Right atrium auricular region (tissue), 2 donors: ENCODE measurements at regions not wholly inside any gene's neighbourhood (a gene's known extent, or its start where the extent isn't known, plus 50 kb on each side); places are given as distances from the start of the nearest gene placed in this dataset.
"Not testable (repeated sequence)": the region's sequence is repeated elsewhere in the genome, so short reads cannot be mapped to it uniquely, and the experiment has no call there.

Experiments used
- DNase-seq: peaks from one replicate; pipeline ENCODE4 v3.0.0-alpha.2; 2019; ENCODE audit warnings: low spot score
- H3K27ac ChIP-seq, 2 donors: fragments of 200-600 bp; sonication (generic); 1 replicate in 1 of 2; 2 replicates in 1 of 2; pipeline ENCODE4 v1.5.1; 2016 to 2019
- H3K27me3 ChIP-seq, 2 donors: fragments of 200-600 bp; sonication (generic); one replicate each; pipeline versions ENCODE4 v1.5.1 to v1.6.0; 2017 to 2019
- H3K36me3 ChIP-seq: fragments of 200-600 bp; sonication (generic); one replicate; pipeline ENCODE4 v1.5.1; 2016
- H3K4me1 ChIP-seq, 2 donors: fragments of 200-600 bp; sonication (generic); one replicate each; pipeline versions ENCODE4 v1.5.1 to v1.6.0; 2017 to 2019
- H3K4me3 ChIP-seq, 2 donors: fragments of 200-600 bp; sonication (generic); 1 replicate in 1 of 2; 2 replicates in 1 of 2; pipeline ENCODE4 v1.5.1; 2017 to 2019; ENCODE audit warnings: mild to moderate bottlenecking in 1 of 2, moderate library complexity in 1 of 2
- H3K9me3 ChIP-seq, 2 donors: fragments of 200-600 bp; sonication (generic); one replicate each; pipeline ENCODE4 v1.5.1; 2019
- TF ChIP-seq, protein P1 (sequence below), 2 donors: fragments of 200-600 bp; sonication (generic); IDR thresholded peaks; one replicate each; pipeline ENCODE4 v1.5.1; 2019; ENCODE audit warnings: antibody characterized with exemption in 2 of 2

DNA sequence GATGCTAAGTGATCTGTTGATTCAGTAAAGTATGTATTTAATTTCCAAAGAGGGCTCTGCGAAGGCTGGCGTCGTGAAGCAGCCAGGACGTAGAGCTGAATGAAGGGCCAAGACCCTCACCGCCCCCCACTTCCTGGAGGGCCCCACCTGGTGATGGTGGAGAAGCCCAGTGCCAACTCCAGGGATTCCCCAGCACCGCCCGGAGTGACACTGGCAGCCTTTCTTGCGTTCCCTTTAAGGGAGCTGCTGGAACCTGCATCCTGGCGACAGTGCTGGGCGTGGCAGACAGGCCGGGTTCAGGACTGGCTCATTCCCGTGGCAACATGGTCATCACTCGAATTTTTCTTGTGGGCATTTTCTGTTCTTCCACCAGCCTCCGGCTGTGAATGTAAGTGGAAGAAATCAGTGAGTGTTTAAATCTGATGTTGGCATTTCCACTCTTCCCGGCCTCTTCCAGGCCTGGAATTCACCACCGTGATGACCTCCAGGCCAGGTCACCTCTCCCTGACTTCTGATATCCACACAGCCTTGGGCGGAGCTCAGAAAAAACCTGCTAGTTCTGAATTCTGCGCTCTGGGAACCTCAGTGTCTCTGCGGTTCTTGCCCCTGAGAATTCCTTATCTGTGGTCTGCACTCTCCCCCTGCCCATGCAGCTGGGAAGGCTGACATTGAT is 57.4 kb upstream of the DACT2 start:
- Histone ChIP-seq H3K4me3 (no peak overlapping the region), H3K27me3 (no peaks in the 10 kb centered on the region), H3K9me3 (no peaks in the 10 kb centered on the region), H3K27ac (no peak overlapping the region), H3K36me3 (no peaks in the 10 kb centered on the region), H3K4me1 (peaks cover 0 to 5% of the 10 kb centered on the region in 2 donors)
- DNase-seq, result no peak
- TF ChIP-seq, protein P1, sequence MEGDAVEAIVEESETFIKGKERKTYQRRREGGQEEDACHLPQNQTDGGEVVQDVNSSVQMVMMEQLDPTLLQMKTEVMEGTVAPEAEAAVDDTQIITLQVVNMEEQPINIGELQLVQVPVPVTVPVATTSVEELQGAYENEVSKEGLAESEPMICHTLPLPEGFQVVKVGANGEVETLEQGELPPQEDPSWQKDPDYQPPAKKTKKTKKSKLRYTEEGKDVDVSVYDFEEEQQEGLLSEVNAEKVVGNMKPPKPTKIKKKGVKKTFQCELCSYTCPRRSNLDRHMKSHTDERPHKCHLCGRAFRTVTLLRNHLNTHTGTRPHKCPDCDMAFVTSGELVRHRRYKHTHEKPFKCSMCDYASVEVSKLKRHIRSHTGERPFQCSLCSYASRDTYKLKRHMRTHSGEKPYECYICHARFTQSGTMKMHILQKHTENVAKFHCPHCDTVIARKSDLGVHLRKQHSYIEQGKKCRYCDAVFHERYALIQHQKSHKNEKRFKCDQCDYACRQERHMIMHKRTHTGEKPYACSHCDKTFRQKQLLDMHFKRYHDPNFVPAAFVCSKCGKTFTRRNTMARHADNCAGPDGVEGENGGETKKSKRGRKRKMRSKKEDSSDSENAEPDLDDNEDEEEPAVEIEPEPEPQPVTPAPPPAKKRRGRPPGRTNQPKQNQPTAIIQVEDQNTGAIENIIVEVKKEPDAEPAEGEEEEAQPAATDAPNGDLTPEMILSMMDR (IDR thresholded peaks at IDR 0.05), result no peak

DNA sequence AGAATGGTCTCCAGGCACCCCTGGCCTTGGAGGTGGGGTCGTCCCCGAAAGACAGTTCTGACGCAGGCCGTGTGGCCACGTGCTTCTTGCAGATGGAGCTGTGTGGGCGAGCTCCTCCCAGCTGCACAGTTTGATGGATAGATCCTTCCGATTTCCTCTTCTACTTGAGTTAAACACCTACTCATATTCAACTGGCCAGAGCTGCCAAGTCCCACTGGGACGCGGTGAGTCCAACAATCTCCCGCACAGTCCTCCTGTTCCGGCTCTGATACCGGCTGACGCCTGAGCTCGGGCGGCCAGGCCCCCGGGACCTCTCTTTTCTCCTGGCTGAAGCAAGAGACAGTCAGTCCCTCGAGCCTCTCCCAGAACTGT is 57.9 kb upstream of the DACT2 start:
- DNase-seq, result no peak
- no peak overlapping the region for H3K4me3 ChIP-seq

DNA sequence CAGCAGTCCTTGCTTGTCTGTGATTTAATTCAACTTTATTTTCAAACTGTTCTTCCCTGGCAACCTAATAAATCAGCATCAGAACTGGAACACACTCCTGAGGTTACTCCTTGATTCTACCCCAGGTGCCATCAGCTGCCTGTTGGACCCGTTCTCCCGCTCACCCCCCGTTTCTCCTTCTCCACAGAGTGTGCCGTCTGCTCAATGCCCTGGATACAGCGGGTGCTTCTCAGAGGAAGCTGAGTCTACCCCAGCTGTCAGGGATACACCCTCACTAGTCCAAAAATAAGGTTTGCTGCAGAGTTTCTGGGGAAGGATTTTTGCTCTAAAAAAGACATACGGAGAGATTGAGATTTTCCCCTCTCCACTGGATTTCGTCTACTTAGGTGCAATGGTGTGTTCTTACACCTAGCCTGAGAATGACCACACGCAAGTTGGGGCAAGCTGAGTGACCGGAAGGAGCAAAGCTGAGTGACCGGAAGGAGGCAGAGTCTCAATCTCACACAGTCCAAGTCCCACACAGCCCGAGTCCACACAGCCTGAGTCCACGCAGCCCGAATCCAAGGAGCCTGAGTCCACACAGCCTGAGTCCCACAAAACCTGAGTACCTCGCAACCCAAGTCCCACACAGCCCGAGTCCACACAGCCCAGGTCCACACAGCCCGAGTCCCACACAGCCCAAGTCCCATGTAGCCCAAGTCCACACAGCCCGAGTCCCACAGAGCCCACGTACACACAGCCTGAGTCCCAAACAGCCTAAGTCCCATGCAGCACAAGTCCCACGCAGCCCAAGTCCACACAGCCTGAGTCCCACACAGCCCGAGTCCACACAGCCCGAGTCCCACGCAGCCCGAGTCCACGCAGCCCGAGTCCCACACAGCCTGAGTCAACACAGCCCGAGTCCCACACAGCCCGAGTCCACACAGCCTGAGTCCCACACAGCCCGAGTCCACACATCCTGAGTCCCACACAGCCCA is 58.6 kb upstream of the DACT2 start:
- Histone ChIP-seq H3K36me3 (no peaks in the 10 kb centered on the region), H3K4me3 (no peak overlapping the region), H3K4me1 (peaks cover 0 to 5% of the 10 kb centered on the region in 2 donors), H3K27me3 (no peaks in the 10 kb centered on the region), H3K9me3 (no peaks in the 10 kb centered on the region), H3K27ac (no peak overlapping the region)
- DNase-seq, result no peak
- TF ChIP-seq, protein P1 (IDR thresholded peaks at IDR 0.05), result no peak

More for the DNA sequence above, 57.9 kb upstream of the DACT2 start:
- Histone ChIP-seq H3K27ac (no peak overlapping the region), H3K4me1 (peaks cover 0 to 5% of the 10 kb centered on the region in 2 donors), H3K9me3 (no peaks in the 10 kb centered on the region), H3K27me3 (no peaks in the 10 kb centered on the region), H3K36me3 (no peaks in the 10 kb centered on the region)
- TF ChIP-seq, protein P1 (IDR thresholded peaks at IDR 0.05), result no peak

DNA sequence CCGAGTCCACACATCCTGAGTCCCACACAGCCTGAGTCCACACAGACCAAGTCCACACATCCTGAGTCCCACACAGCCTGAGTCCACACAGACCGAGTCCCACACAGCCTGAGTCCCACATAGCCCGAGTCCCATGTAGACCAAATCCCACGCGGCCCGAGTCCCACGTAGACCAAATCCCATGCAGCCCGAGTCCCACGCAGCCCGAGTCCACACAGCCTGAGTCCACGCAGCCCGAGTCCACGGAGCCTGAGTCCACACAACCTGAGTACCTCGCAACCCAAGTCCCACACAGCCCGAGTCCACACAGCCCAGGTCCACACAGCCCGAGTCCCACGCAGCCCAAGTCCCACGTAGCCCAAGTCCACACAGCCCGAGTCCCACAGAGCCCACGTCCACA is 60.0 kb upstream of the DACT2 start:
- not testable (repeated sequence) for H3K4me1 ChIP-seq, H3K36me3 ChIP-seq, H3K27ac ChIP-seq, H3K9me3 ChIP-seq, H3K27me3 ChIP-seq, H3K4me3 ChIP-seq, DNase-seq

DNA sequence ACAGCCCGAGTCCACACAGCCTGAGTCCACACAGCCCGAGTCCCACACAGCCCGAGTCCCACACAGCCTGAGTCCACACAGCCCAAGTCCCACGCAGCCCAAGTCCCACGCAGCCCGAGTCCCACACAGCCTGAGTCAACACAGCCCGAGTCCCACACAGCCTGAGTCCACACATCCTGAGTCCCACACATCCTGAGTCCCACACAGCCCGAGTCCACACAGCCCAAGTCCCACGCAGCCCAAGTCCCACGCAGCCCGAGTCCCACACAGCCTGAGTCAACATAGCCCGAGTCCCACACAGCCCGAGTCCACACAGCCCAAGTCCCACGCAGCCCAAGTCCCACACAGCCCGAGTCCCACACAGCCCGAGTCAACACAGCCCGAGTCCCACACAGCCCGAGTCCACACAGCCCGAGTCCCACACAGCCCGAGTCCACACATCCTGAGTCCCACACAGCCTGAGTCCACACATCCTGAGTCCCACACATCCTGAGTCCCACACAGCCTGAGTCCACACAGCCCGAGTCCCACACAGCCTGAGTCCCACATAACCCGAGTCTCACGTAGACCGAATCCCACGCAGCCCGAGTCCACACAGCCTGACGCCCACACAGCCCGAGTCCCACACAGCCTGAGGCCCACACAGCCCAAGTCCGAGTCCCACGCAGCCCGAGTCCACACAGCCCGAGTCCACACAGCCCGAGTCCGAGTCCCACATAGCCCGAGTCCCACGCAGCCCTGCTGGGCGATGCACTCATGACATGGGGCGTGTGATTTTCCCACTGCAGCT is 60.6 kb upstream of the SMOC2 start:
- H3K4me3 ChIP-seq, DNase-seq, H3K4me1 ChIP-seq, H3K27ac ChIP-seq, H3K27me3 ChIP-seq, H3K9me3 ChIP-seq, H3K36me3 ChIP-seq: not testable (repeated sequence)

DNA sequence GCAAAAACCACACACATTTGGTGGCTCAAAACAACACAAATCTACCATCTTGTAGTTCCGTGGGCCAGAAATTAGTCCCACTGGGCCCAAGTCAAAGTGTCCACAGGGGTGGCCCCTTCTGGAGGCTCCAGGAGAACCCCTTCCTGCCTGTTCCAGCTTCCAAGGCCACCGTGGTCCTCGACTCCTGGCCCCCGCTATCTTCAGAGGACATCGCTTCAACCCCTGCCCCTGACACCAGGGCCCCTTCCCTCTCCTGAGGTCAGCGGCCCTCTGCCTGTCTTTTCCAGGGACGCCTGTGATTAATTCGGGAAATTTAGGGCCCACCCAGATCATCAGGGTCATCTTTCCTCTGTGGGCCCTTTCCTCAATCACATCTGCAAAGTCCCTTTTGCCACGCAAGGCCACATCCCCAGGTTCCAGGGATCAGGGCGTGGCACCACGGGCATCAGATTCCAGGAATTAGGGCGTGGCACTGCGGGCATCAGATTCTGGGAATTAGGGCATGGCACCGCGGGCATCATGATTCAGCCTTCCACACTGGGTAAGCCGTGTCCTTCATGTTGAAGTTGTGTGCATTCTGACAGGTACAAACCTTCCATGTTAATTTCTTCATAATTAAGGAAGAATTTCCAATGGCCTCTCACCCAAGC is 59.9 kb upstream of the SMOC2 start:
- H3K36me3 ChIP-seq, result no peaks in the 10 kb centered on the region
- no peak overlapping the region for H3K4me3 ChIP-seq
- peaks cover 0 to 5% of the 10 kb centered on the region in 2 donors for H3K4me1 ChIP-seq
- no peaks in the 10 kb centered on the region for H3K27me3 ChIP-seq
- DNase-seq, result no peak
- TF ChIP-seq, protein P1 (IDR thresholded peaks at IDR 0.05), result no peak
- H3K27ac ChIP-seq, result no peak overlapping the region
- H3K9me3 ChIP-seq, result no peaks in the 10 kb centered on the region
